IPS DF 19.7 (cell line): ENCODE measurements at regions not wholly inside any gene's neighbourhood (a gene's known extent, or its start where the extent isn't known, plus 50 kb on each side); places are given as distances from the start of the nearest gene placed in this dataset.

Experiments used
- DNase-seq: peaks from one replicate; pipeline ENCODE4 v3.0.0-alpha.2; 2013; ENCODE audit warnings: low read depth, low spot score

DNA sequence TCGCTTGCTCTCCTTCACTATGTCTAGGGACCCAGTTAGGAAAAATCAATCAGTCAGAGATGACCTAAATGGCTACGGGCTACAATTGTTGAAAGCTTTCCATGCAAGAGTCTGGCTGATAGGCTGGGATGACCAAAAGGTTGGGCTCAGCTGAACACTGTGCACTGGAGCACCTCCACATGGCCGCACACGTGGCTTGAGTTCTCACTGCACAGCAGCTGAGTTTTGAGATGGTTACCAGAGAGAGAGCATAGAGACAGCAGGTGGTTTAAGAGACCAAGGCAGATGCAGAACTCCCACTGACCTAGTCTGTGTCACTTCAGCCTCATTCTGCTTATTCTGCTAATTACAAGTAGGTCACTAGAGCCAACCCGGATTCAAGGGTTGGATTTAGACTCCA, 2354.8 kb upstream of the C9orf72 start:
- no peak for DNase-seq

DNA sequence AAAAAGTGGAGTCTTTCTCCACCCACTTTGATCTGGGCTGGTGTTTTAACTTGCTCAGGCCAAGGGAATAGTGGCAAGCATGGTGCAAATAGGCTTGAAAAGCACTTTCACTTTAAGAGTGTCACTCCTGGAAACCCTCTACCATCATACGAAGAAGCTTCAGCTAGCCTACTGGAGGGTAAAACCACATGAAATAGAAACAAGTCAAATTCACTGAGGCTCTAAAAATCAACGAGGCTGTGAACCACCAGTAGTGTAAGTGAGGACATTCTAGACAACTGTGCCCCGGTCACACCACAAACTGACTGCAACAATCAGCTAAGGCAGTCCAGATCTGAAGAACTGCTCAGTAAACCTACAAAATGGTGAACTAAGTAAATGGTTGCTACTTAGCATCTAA, 2366.3 kb upstream of the C9orf72 start:
- no peak for DNase-seq

DNA sequence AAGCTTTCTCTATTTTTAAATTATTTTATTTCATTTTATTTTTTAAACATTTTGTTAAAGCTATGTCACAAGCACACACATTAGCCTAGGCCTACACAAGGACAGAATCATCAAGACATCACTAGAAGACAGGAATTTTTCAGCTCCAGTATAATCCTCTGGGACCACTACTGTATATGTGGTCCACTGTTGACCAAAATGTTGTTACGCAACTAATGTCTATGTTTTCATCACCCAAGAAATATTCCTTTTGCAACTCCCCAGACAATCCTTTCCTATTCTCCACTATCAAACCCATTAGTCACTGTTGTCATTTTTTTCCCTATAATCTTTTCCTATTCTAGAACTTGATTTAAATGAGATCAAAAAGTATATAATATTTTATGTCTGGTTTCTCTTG, 2371.7 kb upstream of the C9orf72 start:
- DNase-seq, result no peak

DNA sequence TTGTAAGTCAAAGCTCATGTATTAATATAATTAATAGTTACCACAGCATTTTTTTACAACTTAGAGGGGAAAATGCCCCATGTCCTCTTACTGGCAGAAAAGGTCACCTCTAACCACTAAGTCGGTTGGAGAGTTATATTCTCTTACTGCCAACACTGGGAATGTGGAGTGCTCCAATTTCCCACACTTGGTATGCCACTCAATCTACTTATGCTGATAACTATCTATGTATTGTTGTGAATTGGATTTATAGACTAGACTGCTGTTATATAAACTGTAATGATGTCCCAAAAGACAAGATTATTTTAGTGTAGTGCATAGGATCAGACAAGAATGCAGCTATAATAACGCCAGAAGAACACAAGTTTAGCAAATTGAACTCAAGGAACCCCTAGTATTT, 2385.2 kb upstream of the C9orf72 start:
- DNase-seq, result no peak

DNA sequence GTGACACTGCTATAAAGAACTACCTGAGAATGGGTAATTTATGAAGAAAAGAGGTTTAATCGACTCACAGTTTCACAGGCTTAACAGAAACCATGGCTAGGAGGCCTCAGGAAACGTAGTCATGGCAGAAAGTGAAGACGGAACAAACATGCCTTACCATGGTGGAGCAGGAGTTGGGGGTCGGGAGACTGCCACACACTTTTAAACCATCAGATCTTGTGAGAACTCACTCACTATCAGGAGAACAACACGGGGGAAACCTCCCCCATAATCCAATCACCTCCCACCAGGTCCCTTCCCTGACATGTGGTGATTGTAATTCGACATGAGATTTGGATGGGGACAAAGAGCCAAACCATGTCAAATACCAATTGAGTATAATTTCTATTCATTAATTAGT, 2392.6 kb upstream of the C9orf72 start:
- no peak for DNase-seq

DNA sequence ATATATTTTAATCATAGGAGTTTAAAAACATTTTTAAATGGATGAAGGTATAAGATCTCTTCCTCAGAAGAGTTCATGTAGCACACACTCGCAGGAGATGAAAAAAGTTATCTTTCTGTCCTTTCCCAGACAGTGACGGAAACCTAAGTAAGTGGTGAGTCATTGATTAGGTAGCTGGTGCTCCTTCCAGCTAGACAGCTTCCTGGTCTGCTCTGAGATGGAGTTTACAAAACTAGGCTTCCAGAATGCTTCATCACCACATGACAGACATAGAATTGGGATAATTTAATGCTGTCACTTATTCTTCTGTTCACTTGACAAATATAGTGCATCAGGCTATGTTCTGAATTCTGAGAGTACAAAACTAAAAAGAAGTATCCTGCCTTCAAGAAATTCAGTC, 2393.0 kb upstream of the C9orf72 start:
- DNase-seq, result no peak

DNA sequence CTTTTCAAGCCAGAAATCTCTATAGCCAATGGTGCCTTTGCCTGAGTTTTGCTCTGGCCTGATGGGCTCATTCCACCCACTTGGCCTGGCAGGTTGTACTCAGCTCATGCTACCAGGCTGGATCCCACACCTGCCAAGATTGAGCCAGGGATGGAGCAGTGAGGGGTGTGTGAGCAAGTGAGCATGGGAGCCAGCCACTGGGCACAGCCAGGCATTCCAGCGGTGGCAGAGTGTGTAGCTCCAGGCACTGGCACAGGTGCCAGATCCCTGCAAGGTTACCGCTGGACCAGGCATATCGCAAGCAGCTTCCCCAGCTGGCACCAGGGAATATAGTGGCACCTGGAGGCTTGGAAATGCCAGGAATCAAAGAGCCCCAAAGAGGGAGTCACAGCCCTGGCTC, 2395.6 kb upstream of the C9orf72 start:
- DNase-seq, result no peak

DNA sequence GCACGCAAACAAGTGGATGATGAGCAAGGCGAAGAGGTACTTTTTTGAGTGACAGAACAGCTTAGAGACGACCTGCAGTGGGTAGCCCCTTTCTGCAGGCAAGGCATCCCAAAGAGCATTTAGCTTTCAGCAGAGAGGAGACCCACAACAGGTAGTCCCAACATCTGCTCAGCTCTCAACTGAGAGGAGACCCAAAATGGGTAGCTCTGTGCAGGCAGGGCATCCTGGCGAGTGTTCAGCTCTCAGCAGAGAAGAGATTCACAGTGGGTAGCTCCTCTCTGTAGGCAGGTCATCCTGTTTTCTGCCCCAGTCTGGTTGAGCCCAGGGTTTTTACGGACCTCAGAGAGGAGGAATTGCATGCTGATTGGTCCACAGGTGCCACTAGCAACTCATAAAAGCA, 2396.1 kb upstream of the C9orf72 start:
- DNase-seq, result no peak

DNA sequence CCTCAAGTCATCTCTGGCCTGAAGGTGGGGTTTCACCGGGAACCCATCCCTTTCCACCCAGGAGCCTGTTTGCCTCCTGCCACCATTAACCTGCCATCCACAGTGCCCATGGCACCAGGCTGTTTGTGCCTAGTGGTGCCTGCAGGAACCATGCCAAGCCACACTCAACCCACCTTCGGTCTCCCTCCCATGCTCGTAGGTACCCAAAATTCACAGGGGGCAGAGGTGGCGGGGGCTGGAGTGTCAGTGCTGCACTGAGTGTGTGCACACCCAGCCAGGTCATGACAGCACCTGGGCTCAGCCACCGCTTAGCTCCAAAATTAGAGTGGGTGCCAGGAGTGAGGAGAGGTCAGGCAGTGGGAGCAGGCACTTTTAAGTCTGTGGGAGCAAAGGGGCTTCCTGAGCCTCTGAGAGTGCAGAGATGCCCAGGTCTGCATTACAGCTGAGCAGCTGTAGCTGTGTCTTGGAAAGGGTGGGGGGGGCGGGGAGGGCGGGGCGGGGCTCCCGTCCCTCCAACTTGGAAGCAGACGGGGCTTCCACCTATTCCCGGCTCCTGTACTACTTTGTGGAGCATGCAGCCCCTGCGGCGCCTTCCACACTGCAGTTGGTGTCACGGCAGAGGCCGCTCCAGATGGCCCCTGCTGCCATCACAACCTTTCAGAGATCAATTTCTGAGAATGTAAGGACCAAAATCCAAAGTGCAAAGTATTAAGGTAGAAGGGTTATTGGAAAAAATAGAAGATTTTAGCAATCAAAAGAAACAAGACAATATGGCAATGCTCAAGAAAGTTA, 2396.8 kb upstream of the C9orf72 start:
- no peak for DNase-seq

DNA sequence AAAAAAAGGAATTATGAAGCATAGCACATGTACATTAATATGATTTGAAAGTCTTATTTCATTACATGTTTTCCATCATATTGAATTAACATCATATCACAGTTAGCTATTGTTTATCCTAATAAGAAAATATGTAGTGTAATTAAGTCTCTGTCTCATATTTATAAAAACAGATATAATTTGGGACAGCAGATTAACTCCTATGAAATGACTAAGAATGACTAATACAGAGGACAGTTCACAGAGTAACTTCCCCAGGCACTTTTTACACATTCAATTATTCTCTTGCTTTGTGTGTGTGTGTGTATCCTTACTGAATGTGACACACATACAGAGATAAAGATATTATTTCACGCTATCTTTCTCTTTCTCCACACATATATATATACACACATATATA, 2400.9 kb upstream of the C9orf72 start:
- no peak for DNase-seq

DNA sequence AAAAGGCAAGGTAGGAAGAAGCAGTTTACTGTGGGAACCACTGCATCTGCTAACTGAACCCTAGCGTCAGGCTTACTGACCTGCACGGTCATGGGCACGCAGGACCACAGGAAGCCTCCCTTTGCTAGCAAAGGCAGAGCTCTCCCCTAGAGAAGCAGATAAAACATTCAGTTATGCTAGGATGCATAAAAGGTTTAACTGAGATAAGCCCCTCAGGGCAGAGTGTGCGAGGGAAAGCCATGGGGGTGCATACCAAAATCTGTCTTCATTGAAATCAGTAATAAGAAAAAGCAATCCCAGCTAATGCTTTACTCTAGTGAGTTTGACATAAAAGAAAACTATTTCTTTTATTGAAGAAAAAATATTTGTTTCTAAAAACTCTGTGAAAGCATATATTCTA, 2403.7 kb upstream of the C9orf72 start:
- no peak for DNase-seq

DNA sequence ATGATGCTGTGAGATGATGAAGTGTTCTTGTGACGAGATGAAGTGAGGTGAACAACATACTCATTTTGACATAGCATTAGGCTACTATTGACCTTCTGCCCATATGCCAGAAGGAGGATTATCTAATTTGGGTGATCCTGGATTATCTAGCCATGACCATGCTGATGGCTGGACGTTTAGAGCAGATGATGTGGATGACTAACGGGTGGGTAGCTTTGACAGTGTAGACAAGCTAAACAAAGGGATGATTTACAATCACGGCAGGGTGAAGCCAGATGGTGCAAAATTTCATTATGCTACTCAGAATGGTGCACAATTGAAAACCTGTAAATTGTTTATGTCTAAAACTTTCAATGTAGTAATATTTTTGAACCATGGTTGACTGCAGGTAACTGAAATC, 2403.4 kb upstream of the ACO1 start:
- no peak for DNase-seq

DNA sequence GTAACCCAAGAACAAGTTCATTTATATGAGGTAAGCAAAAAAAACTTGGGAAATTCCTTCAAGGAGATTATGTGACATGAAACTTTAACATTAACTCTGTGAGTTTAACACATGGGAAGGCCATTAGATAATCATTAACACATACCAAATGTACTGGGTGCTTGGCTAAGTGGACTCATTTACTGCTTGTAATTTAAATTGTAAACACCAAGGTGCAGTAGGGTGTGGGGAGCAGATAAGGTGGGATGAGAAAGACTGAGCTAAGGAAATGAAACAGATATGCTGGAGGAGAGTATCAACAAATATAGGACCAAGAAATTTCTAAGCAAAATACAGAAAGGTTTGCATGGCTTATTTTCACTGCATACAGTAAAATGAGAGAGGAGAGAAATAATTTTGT, 2384.8 kb upstream of the ACO1 start:
- no peak for DNase-seq

DNA sequence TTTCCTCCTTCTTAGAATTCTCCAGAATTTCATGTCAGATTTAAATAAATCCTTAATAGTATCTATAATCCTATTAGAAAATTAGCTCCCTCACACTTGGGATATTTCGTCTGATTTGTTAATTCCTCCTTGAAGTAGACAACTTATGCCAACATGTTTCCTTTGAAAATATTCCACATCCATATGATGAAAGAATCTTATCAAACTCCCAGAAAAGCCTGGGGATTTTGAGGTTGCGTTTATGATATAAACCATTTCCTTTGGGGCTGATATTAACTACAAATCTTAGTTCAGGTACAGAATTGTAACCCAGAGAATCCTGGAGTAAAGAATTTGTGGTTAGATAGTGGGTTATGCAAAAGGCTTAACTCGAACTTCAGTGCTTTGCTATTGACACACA, 2373.8 kb upstream of the ACO1 start:
- DNase-seq, result no peak

DNA sequence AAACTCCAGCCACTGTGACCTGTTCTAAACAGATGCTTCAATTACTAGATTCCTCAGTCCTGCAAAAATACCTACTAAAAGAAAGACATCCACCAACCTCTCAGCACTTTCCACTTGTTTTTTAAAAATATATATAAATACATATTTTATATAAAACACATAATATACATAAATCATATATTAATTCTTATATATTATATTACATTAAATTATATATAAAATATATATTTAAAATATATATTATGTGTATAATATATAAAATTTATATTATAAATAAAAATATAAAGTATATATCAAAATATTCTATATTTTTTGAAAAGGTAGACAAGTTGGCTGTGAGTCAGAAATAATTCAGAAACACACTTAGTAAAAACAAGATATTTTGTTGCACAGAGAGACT, 2371.8 kb upstream of the ACO1 start:
- DNase-seq, result no peak

DNA sequence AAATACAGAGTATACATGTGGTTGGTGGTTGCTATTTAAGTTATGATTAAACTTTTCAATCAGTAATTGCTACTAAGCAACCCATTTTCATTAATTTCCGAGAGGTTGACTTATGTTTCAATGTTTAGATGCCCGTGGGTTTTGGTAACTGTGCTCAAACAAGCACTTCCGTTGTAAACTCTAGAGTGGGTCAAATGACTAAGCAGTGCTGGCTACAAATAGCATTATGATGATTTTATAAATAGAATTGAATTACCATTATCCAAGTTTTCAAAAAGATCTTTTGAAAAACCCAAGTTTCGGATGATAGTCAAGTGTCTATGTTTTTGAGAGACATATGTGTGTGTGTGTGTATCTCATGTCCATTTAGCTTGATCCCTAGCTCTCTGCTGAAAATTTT, 2369.4 kb upstream of the ACO1 start:
- no peak for DNase-seq

DNA sequence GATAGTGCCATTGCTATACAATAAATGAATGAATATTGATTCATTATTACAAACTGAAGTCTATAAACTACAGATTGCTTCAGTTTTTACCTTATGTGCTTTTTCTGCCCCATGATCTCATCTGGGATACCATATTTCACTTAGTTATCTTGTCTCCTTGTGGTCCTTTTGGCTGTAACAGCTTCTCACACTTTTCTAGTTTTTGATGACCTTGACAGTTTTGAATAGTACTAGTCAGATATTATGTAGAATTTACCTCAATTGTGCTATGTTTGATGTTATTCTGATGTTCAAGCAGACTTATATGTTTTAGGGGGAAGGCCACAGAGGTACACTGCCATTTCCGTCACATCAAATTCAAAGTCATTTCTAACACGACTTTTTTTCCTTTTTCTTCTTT, 2364.3 kb upstream of the ACO1 start:
- no peak for DNase-seq

DNA sequence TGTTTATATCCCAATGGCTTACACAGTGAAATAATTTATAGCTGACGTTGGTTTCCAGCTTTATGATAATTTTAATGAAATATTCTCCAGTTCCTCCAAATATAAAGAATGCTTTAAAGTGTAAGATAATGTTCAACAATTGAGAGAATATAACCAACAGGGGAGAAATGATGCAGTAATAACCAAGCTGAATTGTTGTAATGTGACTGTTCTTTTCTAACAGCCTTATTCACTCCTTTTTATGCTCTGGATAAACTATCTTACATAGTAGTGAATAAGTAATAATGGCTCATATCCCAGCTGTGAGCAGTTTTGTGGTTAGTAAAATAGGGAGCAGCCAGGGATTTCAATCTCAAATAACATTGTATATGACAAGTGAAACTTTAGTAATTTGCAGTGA, 2348.7 kb upstream of the ACO1 start:
- no peak for DNase-seq

DNA sequence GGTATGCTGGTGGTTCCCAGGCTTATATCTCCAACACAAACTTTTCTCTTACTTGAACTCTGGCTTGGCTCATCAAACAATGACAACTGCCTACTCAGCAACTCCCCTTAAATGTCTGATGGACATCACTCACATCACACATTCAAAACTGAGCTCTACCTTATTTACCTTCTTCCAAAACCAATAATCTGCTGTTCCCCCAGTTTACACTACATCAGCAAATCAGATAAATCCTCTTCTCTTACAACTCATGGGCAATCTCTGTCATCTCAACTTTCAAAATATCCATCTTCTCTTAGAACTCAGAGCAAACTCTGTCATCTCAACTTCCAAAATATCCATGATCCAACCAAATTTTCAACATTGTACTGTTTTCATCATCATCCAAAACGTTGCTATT, 2347.9 kb upstream of the ACO1 start:
- DNase-seq, result no peak

DNA sequence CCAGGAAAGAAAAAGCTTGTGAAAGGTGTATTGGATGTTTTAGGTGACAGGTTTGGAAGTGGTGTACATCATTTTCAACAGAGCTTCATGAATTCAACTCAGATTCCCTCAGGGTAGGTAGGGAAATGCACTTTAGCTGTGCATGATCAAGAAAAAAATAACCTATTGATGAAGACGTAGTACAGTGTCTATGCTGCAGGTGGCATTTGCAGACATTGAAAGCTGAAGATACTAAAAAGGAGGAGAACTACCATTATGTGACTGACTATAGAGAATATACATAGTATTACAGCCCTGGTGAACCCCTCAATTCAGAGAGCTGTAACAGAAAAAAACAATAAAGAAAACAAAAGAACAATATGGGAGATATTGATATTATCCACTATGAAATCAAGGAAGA, 2344.7 kb upstream of the ACO1 start:
- DNase-seq, result no peak

DNA sequence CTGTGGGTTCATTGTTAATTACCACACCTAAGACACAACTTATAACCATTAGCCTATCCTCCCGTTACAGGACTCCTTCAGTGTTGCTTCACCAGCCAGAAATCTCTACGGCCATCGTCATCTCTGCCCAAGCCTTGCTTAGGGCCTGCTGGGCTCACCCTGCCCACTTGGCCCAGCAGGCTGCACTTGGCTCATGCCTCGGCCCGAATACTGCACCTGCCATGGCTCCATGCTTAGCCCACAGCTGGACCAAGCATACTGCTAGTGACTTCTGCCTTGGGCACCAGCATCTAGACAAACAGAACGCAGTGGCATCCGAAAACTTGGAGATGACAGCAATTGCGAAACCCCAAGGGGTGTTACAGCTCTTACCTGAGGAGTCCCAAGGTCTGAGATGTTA, 2336.0 kb upstream of the ACO1 start:
- no peak for DNase-seq

DNA sequence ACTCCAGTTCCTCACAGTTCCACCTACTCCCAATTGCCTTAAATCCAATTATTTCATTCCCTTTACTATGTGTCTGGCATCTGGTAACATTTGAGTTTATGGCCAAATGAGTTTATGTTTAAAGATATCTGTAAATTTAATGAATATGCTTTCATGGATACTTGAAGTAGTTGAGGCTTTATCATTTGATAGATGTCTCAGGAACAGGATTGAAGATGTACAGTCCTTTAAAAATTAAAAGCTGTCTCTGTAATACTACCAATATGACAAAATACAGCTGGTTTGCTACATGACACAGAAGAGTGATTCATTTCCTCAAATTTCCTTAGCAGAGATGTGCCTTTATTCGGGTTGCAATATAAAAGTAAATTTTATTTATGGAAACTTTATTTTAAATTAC, 2326.0 kb upstream of the ACO1 start:
- DNase-seq, result no peak

DNA sequence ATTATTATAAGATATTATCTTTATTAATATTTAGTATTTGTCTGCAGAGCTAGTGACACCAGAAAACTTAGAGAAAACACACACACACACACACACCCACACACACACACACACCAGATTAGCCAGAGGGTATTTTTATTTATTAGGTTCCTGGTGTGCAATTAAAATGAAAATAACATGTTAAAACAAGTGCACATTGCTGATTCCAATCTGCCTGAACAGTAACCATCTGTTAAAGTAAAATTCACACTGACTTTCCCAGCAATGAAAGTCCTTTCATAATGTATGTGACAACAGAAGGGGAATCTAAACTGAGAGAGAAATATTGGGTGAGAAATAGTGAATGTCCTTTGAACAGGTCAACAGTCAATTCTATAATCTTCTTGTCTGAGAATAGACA, 2323.5 kb upstream of the ACO1 start:
- DNase-seq, result no peak

DNA sequence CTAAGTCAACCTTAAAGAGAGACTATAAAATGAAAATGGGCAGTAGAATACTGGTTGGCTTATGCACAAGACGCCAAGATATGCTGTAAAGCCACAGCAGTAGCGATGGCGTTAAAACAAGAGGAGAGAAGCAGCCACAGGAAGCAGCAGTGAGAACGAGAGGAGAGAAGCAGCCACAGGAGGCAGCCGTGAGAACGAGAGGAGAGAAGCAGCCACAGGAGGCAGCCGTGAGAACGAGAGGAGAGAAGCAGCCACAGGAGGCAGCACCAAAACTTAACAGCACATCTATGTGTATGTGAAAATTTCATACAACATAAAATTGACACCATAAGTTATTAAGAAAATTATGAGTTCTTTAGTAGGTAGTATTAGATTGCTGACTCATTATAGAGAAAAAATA, 2318.6 kb upstream of the ACO1 start:
- DNase-seq, result no peak
